Cardiac fibroblast (primary cell): ENCODE measurements at regions not wholly inside any gene's neighbourhood (a gene's known extent, or its start where the extent isn't known, plus 50 kb on each side); places are given as distances from the start of the nearest gene placed in this dataset.

Source experiments
- DNase-seq, 2 donors: peaks; one replicate each; pipeline versions ENCODE4 v3.0.0 to v3.0.0-alpha.2; 2010; ENCODE audit warnings: low read depth in 2 of 2
- H3K4me3 ChIP-seq, 2 donors: replicated peaks in 1 of 2; 1 replicate in 1 of 2; 2 replicates in 1 of 2; pipeline ENCODE4 v1.5.1; 2011; ENCODE audit warnings: low read depth in 2 of 2, low read length in 2 of 2, mild to moderate bottlenecking in 2 of 2, moderate library complexity in 1 of 2
- TF ChIP-seq, protein P1 (sequence below): IDR thresholded peaks from one replicate; pipeline ENCODE4 v1.5.1; 2011; ENCODE audit warnings: low read depth, mild to moderate bottlenecking, low read length, inconsistent platforms

DNA sequence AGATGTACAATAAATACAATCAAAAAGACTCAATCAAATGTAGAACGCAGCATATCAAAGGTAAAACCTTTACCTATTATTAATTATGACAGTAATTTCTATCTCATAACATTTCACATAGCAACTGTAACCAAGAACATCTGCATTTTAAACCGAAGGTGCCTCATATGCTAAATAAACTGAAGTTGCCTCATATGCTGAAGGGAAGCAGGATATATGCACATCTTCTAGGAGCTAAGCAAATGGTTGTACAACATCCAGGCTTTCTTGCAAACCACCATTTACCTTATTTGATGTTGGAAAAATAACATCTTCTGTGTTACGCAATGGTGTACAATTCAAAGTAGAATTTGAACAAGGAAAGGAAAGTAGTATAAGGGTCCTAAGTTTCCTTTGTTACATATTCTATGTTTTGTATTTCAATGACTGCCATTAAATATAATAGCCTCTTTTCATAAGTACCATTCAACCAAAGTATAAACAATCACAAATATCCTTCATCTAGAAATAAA, 145.9 kb downstream of the SATB1 start:
- DNase-seq, result no peak
- TF ChIP-seq, protein P1, sequence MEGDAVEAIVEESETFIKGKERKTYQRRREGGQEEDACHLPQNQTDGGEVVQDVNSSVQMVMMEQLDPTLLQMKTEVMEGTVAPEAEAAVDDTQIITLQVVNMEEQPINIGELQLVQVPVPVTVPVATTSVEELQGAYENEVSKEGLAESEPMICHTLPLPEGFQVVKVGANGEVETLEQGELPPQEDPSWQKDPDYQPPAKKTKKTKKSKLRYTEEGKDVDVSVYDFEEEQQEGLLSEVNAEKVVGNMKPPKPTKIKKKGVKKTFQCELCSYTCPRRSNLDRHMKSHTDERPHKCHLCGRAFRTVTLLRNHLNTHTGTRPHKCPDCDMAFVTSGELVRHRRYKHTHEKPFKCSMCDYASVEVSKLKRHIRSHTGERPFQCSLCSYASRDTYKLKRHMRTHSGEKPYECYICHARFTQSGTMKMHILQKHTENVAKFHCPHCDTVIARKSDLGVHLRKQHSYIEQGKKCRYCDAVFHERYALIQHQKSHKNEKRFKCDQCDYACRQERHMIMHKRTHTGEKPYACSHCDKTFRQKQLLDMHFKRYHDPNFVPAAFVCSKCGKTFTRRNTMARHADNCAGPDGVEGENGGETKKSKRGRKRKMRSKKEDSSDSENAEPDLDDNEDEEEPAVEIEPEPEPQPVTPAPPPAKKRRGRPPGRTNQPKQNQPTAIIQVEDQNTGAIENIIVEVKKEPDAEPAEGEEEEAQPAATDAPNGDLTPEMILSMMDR, result no peak
- H3K4me3 ChIP-seq, result no peak overlapping the region

DNA sequence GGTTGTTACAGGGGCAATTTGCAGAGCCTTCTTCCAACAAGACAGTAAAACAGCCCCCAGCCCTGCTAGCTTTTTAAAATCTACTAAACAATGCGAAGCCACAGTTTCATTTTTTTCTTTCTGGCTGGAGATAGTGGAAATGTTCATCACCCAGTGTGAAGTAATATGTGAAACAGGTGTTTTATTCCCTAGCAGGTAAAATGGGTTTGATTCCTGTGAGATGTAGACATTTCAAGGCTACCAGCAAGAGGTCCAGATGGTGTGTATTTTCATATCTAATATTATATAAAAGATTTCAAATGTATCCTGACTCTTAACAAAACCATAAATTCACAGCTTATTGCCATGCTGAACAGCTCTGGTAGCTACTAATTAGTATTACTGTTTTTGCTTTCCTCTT, 160.3 kb downstream of the SATB1 start:
- no peak for DNase-seq
- TF ChIP-seq, protein P1, result no peak
- no peak overlapping the region for H3K4me3 ChIP-seq

DNA sequence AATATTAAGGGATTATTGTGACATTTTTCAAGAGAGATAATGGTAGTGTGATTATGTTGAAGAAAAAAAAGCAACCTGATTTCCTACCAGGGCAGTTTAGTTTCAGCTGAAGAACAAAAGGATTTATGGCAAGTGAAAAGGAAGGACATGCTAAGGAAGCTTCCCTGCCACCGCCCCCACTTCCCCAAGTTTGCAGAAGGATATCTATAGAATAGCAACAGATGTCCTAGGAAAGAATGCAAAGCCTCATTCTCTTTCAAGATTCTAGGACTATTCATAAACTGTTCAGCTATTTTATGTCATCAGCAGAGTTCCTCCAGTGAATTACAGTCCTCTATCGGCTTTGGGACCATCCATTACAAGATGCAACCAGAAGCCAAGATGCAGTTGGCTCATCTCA, 160.8 kb downstream of the SATB1 start:
- TF ChIP-seq, protein P1, result no peak
- H3K4me3 ChIP-seq, result no peak overlapping the region
- DNase-seq, result no peak

DNA sequence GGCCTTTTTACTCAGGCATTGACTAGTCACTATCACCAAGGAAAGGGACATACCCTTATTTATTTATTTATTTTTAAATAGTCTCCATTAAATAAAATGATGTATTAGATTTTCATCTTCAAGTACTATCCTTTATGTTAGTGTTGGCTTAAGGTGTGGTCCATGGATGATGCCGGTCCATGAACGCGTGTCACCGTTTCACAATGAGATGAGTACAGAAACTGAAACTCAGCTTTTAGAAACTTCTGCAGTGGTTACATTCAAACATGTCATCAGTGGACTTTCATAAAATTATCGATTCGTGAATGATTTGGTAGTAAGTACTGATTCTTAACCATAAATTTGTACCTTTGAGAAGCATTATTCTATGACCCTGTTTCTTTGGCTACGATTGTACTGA, 166.6 kb downstream of the SATB1 start:
- H3K4me3 ChIP-seq, result no peak overlapping the region
- TF ChIP-seq, protein P1, result no peak
- no peak for DNase-seq

DNA sequence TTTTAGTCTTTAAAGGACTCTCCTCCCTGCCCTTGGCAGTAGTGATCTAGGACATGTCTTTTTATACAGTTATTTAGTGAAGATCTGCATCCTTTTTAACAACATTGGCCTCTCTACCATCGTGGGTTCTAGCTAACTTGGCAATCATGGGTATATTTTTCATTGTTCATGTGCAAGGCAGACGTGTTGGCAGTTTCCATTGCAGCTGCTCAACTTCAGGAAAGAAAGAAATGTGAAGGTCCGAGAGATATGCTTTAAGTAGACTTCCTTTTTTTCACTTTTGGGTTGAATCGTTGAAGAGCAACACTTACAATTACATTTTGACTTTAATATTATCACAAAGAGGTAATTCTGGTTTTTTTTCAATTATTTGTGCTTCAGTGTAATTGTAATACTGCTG, 172.6 kb downstream of the SATB1 start:
- TF ChIP-seq, protein P1, result no peak
- no peak overlapping the region for H3K4me3 ChIP-seq
- DNase-seq, result no peak

DNA sequence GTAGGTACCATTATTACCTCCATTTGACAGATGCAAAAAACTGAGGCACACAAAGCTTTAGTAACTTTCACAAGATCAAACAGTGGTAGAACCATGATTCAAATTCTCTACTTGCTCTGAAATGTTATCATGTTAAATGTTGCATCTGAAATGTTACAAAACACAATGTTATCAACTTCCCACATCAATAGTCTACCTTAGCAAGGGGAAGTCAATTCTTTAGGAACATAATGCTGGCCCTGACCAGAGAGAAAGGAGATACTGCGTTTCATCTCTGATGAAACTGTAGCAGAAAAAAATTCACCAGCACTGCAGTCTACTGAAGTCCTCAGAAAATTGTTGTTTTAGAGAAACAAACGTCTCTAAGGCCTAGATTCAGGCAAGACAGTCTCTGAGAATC, 174.1 kb downstream of the SATB1 start:
- DNase-seq, result no peak
- no peak overlapping the region for H3K4me3 ChIP-seq
- TF ChIP-seq, protein P1, result no peak

DNA sequence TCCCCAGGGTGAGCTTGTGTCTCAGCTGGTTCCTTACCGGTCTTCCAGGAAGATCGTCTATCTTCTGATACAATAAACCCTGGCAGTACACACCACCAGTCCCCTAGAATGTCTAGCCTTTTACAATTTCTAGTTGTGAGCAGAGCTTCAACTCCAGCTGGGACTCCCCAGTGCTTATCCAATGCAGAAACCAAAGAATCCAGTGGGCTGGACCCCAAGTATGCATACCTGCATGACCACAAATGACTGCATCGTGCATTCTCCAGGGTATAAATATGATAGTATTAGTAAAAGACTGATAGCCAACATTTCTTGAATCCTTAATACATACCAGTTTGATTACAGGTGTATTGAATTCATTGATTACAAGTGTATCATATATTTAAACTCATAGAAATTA, 176.0 kb downstream of the SATB1 start:
- no peak overlapping the region for H3K4me3 ChIP-seq
- TF ChIP-seq, protein P1, result no peak
- DNase-seq, result no peak
